Left ventricle myocardium inferior (tissue), 1 donor: ENCODE measurements at regions not wholly inside any gene's neighbourhood (a gene's known extent, or its start where the extent isn't known, plus 50 kb on each side); places are given as distances from the start of the nearest gene placed in this dataset.

Source experiments
- DNase-seq: peaks from one replicate; pipeline ENCODE4 v3.0.0-alpha.2; 2020
- H3K27ac ChIP-seq: fragments of 200-600 bp; replicated peaks from 2 replicates; pipeline ENCODE4 v1.8.0; 2021
- H3K27me3 ChIP-seq: fragments of 200-600 bp; 2 replicates; pipeline ENCODE4 v1.8.0; 2021; ENCODE audit warnings: low read depth
- H3K36me3 ChIP-seq: fragments of 200-600 bp; 2 replicates; pipeline ENCODE4 v1.8.0; 2021
- H3K4me1 ChIP-seq: fragments of 200-600 bp; 2 replicates; pipeline ENCODE4 v1.8.0; 2021
- H3K4me3 ChIP-seq: fragments of 200-600 bp; 2 replicates; pipeline ENCODE4 v1.8.0; 2021; ENCODE audit warnings: mild to moderate bottlenecking, moderate library complexity
- H3K9me3 ChIP-seq: fragments of 200-600 bp; replicated peaks from 2 replicates; pipeline ENCODE4 v1.8.0; 2021
- intact Hi-C: fragments of 100-400 bp; cut with micrococcal nuclease; formaldehyde crosslinking; loops from one replicate; pipeline ENCODE4 v1.11.0; 2022
- TF ChIP-seq, protein P1 (sequence below): fragments of 200-600 bp; IDR thresholded peaks from 2 replicates; pipeline ENCODE4 v1.8.0; 2021; ENCODE audit warnings: antibody characterized with exemption, mild to moderate bottlenecking, borderline replicate concordance
- donor health status: DM: no; HTN: yes; CAD: no; lungs with severe emphysema.

DNA sequence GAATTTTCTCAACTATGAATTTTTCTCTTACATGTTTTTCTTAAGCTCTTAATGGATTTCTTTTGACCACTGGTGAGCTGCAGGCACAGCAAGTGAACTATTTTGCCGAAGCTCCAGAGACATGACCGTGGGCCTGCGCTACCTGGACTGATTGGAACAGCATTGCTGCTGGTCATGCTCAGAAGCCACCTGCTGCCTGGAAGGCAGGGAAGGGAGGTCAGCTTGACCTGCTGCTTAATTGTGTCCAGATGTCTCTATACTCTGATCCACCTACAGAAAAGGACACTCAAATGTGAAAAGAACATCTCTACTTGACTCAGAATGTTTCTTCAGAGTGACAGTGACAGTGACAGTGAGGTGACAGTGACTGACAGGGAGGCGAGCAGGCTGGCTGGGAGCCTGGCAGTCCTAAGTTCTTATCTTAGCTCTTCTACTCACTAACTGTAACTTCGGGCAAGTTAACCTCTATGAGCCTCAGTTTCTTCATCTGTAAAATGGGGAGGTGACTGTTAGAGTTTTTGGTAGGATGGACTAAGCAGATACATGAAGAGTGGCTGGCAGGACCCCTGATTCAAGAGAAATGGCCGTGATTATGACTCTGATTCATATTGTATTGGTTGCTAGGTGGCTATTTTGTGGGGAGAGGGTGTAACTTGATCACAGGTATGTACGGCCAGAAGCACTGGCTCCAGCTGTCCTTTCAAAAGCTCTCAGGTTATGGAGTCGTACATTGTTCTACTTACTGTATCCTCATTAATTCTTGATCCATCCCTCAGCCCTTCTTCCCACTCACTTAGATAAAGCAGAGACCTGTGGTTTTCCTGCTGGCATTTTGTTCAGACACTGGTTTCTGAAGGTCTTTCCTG is 54.8 kb upstream of the DLG1 start:
- intact Hi-C loops: no loop called here
- H3K27ac ChIP-seq: peak overlapping the region; percentile 85

DNA sequence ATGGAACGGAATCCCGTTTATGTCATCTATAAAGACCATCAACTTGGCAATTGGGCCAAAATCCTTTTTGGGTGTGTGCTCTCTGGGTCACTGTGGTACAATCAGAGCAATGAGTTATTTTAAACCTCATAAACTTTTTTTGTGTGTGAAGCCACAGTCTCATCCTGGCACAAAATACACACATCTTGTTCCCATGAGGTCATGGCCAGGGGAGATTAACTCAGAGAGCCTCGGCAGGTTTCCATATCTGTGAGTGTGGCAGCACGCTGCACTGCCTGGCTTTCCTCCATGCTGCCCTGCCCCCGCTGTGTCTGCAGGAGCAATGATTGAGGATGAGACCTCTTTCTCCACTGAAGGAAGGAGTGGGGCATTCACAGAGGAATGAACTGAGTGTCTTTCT is 54.0 kb upstream of the DLG1 start:
- intact Hi-C loops: no loop called here
- peak; percentile 71 for DNase-seq
- no peaks in the 10 kb centered on the region for H3K27me3 ChIP-seq

More for the DNA sequence above, 54.8 kb upstream of the DLG1 start:
- DNase-seq: no peak
- Histone ChIP-seq H3K4me1 (peaks cover 53% of the 10 kb centered on the region), H3K9me3 (no peaks in the 10 kb centered on the region), H3K27me3 (no peaks in the 10 kb centered on the region), H3K4me3 (no peak overlapping the region), H3K36me3 (no peaks in the 10 kb centered on the region)
- TF ChIP-seq, protein P1, sequence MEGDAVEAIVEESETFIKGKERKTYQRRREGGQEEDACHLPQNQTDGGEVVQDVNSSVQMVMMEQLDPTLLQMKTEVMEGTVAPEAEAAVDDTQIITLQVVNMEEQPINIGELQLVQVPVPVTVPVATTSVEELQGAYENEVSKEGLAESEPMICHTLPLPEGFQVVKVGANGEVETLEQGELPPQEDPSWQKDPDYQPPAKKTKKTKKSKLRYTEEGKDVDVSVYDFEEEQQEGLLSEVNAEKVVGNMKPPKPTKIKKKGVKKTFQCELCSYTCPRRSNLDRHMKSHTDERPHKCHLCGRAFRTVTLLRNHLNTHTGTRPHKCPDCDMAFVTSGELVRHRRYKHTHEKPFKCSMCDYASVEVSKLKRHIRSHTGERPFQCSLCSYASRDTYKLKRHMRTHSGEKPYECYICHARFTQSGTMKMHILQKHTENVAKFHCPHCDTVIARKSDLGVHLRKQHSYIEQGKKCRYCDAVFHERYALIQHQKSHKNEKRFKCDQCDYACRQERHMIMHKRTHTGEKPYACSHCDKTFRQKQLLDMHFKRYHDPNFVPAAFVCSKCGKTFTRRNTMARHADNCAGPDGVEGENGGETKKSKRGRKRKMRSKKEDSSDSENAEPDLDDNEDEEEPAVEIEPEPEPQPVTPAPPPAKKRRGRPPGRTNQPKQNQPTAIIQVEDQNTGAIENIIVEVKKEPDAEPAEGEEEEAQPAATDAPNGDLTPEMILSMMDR: no peak

DNA sequence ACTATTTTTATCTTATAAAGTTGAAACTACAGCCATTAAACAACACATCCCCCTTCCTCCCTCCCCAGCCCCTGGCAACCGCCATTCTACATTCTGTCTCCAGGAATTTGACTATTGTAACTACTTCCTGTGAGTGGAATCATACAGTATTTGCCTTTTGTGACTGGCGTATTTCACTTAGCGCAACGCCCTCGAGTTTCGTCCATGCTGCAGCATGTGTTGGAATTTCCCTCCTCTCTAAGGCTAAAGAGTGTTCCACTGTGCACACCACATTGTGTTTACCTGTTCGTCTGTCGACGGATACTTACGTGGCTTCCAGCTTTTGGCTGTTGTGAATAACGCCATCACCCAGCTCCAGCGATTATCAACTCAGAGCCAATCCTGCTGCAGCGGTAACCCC is 52.0 kb upstream of the DLG1 start:
- no peaks in the 10 kb centered on the region for H3K27me3 ChIP-seq
- no peak for DNase-seq
- no peak overlapping the region for H3K27ac ChIP-seq
- H3K4me3 ChIP-seq: no peak overlapping the region
- H3K9me3 ChIP-seq: no peaks in the 10 kb centered on the region
- TF ChIP-seq, protein P1: no peak
- no peaks in the 10 kb centered on the region for H3K36me3 ChIP-seq
- intact Hi-C loops: no loop called here
- H3K4me1 ChIP-seq: peaks cover 42% of the 10 kb centered on the region

More for the DNA sequence above, 54.0 kb upstream of the DLG1 start:
- Histone ChIP-seq H3K9me3 (no peaks in the 10 kb centered on the region), H3K27ac (peak overlapping the region; percentile 85), H3K4me1 (peaks cover 53% of the 10 kb centered on the region), H3K36me3 (no peaks in the 10 kb centered on the region), H3K4me3 (no peak overlapping the region)
- TF ChIP-seq, protein P1: no peak

DNA sequence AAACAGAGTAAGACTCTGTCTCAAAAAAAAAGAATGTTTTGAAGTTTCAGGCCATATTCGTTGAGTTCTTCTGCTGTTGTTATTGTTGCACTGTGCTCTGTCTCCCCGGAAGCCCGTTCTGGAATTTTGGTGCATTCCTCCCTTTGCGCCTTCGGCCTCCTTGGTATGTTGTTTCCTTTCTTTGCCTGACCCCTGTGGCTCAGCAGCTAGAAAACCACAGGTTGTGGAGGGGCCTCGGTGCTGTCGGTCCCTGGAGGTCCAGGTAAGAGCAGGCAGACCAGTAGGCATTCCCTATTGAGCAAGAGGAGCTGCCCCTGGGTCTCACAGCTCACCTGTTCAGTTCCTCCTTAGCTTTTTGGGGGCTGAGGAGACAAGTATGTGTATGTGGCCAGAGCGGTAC is 51.0 kb upstream of the DLG1 start:
- Histone ChIP-seq H3K9me3 (no peaks in the 10 kb centered on the region), H3K4me1 (peaks cover 34% of the 10 kb centered on the region), H3K4me3 (no peak overlapping the region), H3K27ac (no peak overlapping the region), H3K27me3 (no peaks in the 10 kb centered on the region), H3K36me3 (no peaks in the 10 kb centered on the region)
- no peak for DNase-seq
- TF ChIP-seq, protein P1: no peak
- intact Hi-C loops: no loop called here
